DMS114 treated with DMSO at 0.1 percent for 48 hours (cell line): ENCODE measurements at regions not wholly inside any gene's neighbourhood (a gene's known extent, or its start where the extent isn't known, plus 50 kb on each side); places are given as distances from the start of the nearest gene placed in this dataset.

ENCODE experiments used
- DNase-seq: peaks from one replicate; lab custom pipeline; 2025; ENCODE audit not compliant: unreplicated experiment; lab: John Stamatoyannopoulos, UW

DNA sequence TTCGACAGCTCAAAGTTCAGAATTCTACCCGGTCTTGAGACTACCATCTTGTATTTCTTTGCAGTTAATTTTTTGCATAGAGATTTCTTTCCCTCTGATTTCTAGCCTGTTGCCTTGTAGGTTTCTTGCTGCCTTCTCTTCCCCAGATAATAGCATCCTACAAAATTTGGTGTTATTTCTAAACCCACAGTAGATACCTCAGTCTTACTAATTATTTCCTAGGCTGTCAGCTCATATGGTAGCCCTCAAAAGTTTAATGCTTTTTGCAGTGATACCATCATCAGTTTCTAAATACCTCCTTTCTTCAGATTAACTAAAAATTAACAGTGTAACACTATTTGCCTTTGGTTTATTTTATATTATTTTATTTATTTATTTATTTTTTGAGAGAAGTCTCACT is 61.9 kb upstream of the TMPO start:
- no peak for DNase-seq

DNA sequence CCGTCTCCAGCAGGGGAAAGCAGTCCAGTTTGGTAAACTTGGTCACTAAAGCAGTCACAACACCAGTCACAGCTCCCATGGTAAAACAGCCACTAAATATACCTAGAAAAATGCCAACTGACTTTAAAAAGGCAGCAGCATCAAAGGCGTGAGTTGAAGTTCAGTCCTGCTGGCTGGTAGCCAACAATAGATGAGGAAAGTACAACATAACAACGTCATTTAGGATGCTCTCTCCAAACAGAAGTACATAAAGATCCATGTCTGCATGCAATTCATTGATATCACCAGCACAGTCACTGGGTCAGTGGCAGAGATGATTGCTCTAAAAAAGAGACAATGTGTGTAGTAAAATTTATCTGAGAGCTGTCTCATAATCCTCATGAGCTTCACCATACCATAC is 59.3 kb upstream of the TMPO start:
- no peak for DNase-seq

DNA sequence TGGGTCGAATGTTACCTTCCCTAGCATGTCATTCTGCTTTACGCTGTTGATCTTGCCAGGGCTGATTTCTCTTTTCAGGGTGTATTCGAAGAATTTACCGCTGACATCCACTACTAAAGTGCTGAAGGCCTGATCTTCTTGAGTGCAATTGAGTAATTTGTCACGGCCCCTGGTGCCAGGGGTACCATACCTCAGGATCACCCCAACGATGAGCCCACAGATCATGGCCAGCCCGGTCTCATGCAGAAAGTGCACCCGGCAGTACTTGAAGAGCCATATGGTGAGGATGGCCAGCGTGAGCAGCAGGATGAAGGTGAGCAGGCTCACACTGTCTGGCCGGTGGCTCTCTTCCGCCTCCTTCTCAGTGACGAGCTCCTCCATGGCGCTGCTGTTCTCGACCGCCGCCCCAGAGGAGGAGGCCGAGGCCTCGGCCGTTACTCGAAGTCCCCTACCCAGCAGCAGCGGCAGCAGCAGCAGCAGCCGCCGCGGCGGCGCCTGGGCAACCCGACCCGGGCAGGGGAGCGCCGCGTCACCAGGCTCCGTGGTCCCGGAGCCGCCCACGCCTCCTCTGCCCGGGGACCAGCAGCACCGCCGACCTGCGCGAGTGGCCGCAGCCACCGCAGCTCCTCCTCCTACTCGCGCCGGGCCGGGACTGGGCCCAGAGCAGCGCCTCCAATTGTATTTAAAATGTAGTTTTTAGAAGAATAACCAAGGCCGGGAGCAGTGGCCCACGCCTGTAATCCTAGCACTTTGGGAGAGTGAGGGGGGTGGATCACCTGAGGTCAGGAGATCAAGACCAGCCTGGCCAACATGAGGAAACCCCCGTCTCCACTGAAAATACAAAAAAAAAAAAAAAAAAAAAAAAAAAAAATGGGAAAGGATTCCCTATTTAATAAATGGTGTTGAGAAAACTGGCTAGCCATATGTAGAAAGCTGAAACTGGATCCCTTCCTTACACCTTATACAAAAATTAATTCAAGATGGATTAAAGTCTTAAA is 58.5 kb upstream of the TMPO start:
- DNase-seq: peak; percentile 11

DNA sequence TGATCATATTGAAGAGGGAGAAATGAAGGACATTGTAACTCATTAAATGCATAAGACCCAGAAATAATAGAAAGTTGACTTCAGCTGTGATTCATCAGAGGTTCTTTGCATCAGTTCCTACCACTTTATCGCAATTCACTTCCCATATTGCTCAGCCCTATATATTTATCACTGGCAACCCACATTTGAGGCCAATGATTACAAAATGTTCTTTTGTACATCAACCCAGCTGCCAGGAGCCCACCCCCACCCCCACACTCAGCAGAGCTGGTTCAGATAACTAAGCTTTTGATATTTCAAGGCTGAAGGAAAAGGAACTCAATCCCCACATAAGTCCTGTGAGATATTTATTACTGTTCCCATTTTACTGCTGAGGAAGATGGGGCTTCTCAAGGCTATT is 51.2 kb upstream of the TMPO start:
- DNase-seq: no peak

DNA sequence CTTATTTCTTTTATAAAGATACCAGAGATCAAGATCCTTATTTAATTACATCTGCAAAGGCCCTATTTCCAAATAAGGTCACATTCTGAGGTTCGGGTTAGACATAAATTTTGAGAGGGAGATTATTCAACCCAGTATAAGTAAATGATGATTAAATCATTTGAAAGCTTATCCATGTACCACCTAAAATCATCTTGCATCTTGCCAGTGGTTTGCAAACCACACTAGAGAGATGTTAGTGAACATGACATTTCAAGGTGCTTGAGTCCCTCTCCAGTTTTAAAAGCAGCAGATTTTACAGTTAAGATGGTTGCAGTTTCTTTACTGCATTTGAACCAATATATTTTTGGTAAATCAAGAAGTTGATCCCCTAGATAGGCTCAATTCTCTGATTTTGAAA is 49.9 kb upstream of the TMPO start:
- DNase-seq: no peak
